ENCODE measurements at regions not wholly inside any gene's neighbourhood (a gene's known extent, or its start where the extent isn't known, plus 50 kb on each side); places are given as distances from the start of the nearest gene placed in this dataset.
"Not testable (repeated sequence)": the region's sequence is repeated elsewhere in the genome, so short reads cannot be mapped to it uniquely, and the experiment has no call there.

DNA sequence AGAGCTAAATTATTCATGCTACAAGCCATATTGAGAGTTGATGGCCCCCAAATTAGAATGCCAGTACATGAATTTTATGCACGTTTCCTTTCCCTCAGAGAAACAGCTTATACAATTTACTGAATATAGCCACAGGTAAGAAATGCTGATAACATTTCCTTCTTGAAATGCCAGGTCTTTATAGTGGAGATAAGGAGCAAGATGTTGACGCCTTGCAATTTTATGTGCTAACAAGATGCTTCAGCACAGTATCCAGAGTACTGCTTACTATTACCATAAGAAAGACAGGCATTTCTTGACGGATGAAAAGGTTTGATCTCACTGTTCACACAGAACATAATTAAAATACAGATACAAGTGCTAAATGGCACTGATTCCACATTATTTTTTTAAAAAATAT, 223.2 kb upstream of the CTSO start:
- DNase-seq (ENCODE audit: low read depth) = no peak

GRCh38 chr4:156173937-156174336, 220.3 kb upstream of the CTSO start:
- no peak for DNase-seq (ENCODE audit: low read depth)

DNA sequence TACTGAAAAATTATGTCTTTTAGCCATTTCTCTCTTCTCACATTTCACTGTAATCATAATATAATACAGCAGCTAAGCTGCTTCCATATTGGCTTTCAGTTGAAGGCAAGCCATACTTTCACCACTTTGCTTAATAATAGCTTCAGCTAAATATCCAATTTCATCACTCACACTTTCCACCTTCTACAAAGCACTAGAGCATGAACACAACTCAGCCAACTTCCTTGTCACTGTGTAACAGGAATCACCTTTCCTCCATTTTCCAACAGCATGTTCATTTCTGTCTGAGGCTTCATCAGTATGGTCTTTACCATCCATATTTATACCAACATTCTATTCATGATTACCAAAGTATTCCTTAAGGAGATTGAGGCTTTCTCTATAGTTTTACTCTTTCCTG, 219.8 kb upstream of the CTSO start:
- DNase-seq (ENCODE audit: low read depth) = no peak

GRCh38 chr4:156169861-156170260, 216.2 kb upstream of the CTSO start:
- no peak for DNase-seq (ENCODE audit: low read depth)

GRCh38 chr4:156169011-156169410, 215.3 kb upstream of the CTSO start:
- peak; percentile 97 for DNase-seq (ENCODE audit: low read depth)

DNA sequence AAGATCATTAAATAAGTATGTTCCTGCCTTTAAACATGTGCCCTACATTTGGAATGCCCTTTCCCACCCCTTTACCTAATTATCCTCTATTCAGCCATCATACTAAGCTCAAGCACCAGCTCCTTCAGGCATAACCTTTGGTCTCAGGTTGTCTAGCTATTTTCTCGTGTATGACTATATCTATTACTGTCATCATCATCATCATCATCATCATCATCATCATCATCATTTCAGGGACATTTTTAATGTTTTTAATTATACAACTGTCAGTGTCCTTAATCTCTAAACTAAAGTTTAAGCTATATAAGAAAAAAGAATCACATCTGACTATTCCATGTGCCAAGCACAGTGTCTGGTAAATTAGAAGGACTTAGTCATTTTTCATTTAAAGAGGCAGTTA, 214.6 kb upstream of the CTSO start:
- no peak for DNase-seq (ENCODE audit: low read depth)

DNA sequence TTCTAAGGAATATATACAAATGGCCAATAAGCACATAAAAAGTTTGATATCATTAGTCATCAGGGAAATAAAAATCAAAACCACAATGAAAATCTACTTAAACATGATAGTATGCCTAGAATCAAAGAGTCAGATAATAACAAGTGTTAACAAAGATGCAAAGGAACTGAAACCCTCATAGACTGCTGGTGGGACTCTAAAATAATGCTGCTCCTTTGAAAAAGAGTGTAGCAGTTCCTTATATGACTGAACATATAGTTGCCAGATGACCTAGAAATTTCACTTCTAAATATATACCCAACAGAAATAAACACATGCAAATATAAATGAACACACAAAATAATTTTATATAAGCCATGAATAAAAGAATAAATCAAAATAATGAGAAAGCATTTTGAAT, 205.1 kb upstream of the CTSO start:
- DNase-seq (ENCODE audit: low read depth) = no peak

DNA sequence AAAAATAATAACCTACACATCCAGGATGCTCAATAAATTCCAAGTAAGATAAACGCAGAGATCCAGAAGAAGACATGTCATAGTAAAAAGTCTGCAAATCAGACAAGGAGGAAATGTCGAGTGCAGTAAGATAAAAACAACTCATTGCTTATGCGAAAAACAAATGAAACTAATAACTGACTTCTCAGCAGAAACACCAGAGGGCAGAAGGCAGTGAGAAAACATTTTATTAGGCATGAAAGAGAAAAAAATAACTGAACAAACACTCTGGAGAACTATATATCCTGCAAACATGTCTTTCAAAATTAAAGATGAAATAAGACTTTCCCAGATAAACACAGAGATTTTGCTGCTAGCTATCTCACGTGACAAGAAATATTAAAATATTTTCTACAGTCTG, 201.3 kb upstream of the CTSO start:
- DNase-seq (ENCODE audit: low read depth) = no peak

DNA sequence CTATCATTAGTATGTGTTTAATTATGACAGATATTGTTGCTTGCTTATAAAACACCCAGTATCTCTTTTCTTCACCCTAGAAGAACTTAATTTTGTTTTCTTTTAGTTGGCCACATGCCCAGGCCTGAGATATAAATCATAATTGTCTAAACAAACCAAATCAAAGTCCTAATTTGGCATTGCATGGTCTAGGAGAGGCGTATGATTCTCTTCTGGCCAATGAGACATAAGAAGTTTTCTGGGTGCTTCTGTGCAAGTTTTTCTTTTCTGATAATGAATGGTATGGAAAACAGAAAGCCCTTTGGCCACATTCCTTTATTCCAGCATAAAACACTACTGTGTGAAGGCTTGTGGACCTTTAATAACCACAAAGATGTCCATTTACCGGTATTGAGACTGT, 192.9 kb upstream of the CTSO start:
- DNase-seq (ENCODE audit: low read depth) = no peak

GRCh38 chr4:156144961-156145360, 191.3 kb upstream of the CTSO start:
- DNase-seq (ENCODE audit: low read depth) = no peak

DNA sequence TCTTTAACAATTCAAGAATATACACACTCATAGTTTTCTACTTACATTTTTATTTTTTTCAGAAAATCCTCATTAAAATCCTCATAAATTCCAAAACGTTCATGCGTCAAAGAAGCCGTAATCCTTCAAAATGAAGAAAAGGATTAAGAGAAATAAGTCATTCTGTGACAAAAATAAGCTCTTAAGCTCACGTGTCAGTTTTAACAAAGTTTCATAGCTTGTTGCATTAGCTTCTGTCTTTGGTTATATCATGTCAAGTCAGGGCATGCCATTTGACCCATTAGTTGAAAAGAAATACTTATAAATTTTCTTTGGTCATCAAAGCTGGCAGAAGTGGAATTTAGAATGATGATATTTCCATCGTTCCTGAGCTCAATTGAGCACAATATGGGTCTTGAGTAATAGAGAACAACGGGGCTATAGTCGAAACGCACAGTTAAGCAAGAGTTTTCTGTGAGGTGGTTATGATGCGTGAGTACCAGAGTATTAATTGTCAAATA, 185.2 kb upstream of the CTSO start:
- DNase-seq (ENCODE audit: low read depth) = no peak

DNA sequence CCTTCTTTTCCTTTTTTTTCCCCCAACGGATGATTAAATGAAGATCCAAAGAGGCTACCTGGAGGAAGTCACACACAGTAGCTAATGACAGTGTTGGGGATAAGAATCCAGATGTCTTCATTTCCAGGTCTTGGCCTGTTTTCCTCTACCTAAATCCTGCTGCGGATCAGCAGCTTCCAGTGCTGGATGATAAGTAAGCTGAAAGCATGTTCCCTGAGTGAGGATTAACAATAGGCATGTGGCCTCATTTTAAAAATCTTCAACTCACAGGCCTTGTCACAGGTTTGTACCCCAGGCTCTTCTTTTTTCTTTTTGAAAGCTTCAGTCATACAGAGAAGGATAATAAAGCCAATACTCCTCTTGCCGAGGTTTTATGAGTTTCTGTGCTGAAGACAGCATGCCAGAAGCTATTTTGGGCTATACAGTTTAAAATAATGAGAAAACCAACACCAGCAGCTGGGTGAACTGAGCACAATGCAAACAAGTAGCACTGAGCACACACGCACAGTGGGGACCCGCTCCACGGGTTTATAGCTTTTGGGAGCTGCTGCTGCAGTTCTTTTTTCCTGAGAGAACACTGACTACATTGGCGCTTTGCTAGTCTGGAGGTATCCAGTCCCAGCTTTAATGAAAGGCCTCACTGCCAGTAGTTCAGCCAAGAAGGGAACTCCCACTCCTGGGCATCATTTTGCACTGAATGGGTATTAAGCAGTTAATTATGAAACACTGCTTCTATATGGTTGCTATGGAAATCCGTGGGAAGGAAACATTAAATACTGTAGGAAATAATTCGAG, 184.2 kb upstream of the CTSO start:
- no peak for DNase-seq (ENCODE audit: low read depth)

- no peak for DNase-seq (ENCODE audit: low read depth)
Observed at GRCh38 chr4:156132196-156132595, 178.5 kb upstream of the CTSO start.

DNA sequence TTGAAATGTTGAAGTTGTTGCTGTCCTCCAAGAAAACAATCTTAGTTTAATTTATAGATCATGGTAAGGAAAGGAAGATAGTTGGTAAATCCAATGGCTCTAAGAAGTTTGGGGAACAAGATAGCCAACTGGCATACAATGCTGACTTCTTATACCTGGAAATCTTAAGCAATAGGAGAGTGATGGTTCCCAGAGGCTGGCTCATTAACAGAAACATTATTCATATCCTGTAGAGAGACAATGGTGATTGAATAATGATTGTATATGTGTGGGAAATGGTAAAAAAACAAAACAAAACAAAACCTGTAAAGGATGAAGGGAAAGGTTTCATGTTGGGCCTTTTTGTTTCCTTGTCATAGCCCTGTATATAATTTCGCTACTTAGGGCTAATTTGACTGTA, 174.9 kb upstream of the CTSO start:
- no peak for DNase-seq (ENCODE audit: low read depth)

- DNase-seq (ENCODE audit: low read depth) = no peak
Observed at GRCh38 chr4:156118507-156119220, 165.0 kb upstream of the CTSO start.

GRCh38 chr4:156117743-156118142, 164.1 kb upstream of the CTSO start:
- DNase-seq (ENCODE audit: low read depth) = no peak

- DNase-seq (ENCODE audit: low read depth) = no peak
Observed at GRCh38 chr4:156116991-156117390, 163.3 kb upstream of the CTSO start.

DNA sequence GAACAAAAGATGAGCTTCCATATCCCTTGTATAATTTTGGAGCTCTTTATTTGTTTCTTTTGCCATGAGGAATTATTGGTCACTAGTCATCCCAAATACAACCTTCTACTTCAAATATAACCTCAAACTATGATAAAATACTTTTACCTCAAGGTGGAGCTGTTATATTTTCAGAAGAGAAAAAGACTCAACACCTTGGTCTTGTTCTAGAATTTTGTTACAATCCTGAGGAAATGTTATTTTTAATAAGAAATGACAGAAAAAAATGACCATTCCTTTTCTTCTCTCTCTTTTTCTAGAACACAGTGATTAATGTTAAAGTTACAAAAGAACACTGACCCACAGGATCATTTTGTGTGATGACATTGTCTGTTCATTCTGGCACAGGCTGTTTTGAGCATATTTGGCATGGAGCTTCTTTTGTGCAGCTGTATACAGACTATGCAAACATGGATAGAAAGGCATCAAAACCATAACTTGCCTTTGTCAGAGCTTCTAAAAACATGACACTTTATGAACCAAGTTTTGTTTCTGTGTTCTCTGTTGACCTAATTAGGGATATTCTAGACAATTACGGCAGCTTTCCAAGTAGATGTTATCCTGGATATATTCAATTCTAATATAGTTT, 159.6 kb upstream of the CTSO start:
- DNase-seq (ENCODE audit: low read depth) = no peak

DNA sequence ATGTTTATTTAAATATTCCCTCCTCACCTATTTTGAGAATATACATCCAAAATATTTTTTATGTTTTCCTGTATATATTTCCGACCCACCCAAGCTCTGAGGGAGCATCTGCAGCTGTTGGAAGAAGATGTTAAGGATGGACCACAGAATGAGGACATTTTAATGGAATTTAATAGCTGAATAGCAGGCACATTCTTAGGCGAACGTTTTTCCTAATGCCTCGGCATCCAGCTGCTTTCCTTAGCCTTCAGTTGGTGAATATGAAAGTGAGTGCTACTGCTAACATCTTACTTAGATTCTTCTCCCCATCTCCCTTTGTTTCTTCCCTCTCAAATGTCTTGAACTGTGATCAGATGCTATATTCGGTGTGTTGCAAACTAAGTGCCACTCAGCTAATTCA, 158.0 kb upstream of the CTSO start:
- no peak for DNase-seq (ENCODE audit: low read depth)

GRCh38 chr4:156109943-156110900, 156.6 kb upstream of the CTSO start:
- no peak for DNase-seq (ENCODE audit: low read depth)

- DNase-seq (ENCODE audit: low read depth) = not testable (repeated sequence)
Observed at GRCh38 chr4:156109087-156109486, 155.4 kb upstream of the CTSO start.

- no peak for DNase-seq (ENCODE audit: low read depth)
Observed at GRCh38 chr4:156103311-156103710, 149.6 kb upstream of the CTSO start.
